HG02870 (cell line): ENCODE measurements at regions not wholly inside any gene's neighbourhood (a gene's known extent, or its start where the extent isn't known, plus 50 kb on each side); places are given as distances from the start of the nearest gene placed in this dataset.
"Not testable (repeated sequence)": the region's sequence is repeated elsewhere in the genome, so short reads cannot be mapped to it uniquely, and the experiment has no call there.

Source experiments
- ATAC-seq: cut with Tn5 transposase; IDR thresholded peaks from one replicate; pipeline ENCODE4 v1.9.1; 2021; ENCODE audit warnings: mild to moderate bottlenecking, moderate library complexity; ENCODE audit not compliant: unreplicated experiment

- no peak for ATAC-seq
Measured at GRCh38 chr3:22730701-22731100, 472.4 kb upstream of the UBE2E2 start.

GRCh38 chr3:22731901-22732300 lies 471.2 kb upstream of the UBE2E2 start:
- ATAC-seq, result no peak

- no peak for ATAC-seq
Measured at GRCh38 chr3:22732641-22733040, 470.5 kb upstream of the UBE2E2 start.

GRCh38 chr3:22734207-22734606 lies 468.9 kb upstream of the UBE2E2 start:
- no peak for ATAC-seq

- no peak for ATAC-seq
Measured at GRCh38 chr3:22734756-22735155, 468.4 kb upstream of the UBE2E2 start.

GRCh38 chr3:22735373-22735772 lies 467.8 kb upstream of the UBE2E2 start:
- no peak for ATAC-seq

- not testable (repeated sequence) for ATAC-seq
Measured at GRCh38 chr3:22743386-22743785, 459.7 kb upstream of the UBE2E2 start.

- ATAC-seq, result no peak
Measured at GRCh38 chr3:22745321-22745720, 457.8 kb upstream of the UBE2E2 start.

GRCh38 chr3:22746221-22746620 lies 456.9 kb upstream of the UBE2E2 start:
- no peak for ATAC-seq

- ATAC-seq, result no peak
Measured at GRCh38 chr3:22748453-22749045, 454.6 kb upstream of the UBE2E2 start.

GRCh38 chr3:22759636-22760310 lies 443.4 kb upstream of the UBE2E2 start:
- no peak for ATAC-seq

- ATAC-seq, result no peak
Measured at GRCh38 chr3:22765679-22766078, 437.4 kb upstream of the UBE2E2 start.

- ATAC-seq, result no peak
Measured at GRCh38 chr3:22777834-22778233, 425.3 kb upstream of the UBE2E2 start.

- no peak for ATAC-seq
Measured at GRCh38 chr3:22779737-22780136, 423.4 kb upstream of the UBE2E2 start.

GRCh38 chr3:22792533-22792932 lies 410.6 kb upstream of the UBE2E2 start:
- ATAC-seq, result no peak

- ATAC-seq, result no peak
Measured at GRCh38 chr3:22795917-22796316, 407.2 kb upstream of the UBE2E2 start.

- ATAC-seq, result no peak
Measured at GRCh38 chr3:22798461-22798860, 404.7 kb upstream of the UBE2E2 start.

GRCh38 chr3:22819209-22819608 lies 383.9 kb upstream of the UBE2E2 start:
- no peak for ATAC-seq

- ATAC-seq, result no peak
Measured at GRCh38 chr3:22835041-22835440, 368.1 kb upstream of the UBE2E2 start.

- ATAC-seq, result no peak
Measured at GRCh38 chr3:22836131-22836530, 367.0 kb upstream of the UBE2E2 start.

- ATAC-seq, result no peak
Measured at GRCh38 chr3:22843854-22844253, 359.3 kb upstream of the UBE2E2 start.

GRCh38 chr3:22846566-22846965 lies 356.6 kb upstream of the UBE2E2 start:
- ATAC-seq, result no peak

GRCh38 chr3:22849583-22849982 lies 353.5 kb upstream of the UBE2E2 start:
- ATAC-seq, result not testable (repeated sequence)
